DND-41 (cell line): ENCODE measurements at regions not wholly inside any gene's neighbourhood (a gene's known extent, or its start where the extent isn't known, plus 50 kb on each side); places are given as distances from the start of the nearest gene placed in this dataset.

Experiments
- ATAC-seq: fragments of 200-7000 bp; cut with Tn5 transposase; 3 replicates; pipeline ENCODE4 v1.9.1; 2021; ENCODE audit warnings: low read depth; ENCODE audit not compliant: insufficient read depth
- DNase-seq: peaks from one replicate; pipeline ENCODE4 v3.0.0-alpha.2; 2020
- H2AFZ ChIP-seq: 2 replicates; pipeline ENCODE4 v1.6.0; 2012; ENCODE audit warnings: low read depth, low read length
- H3K27ac ChIP-seq: 2 replicates; pipeline ENCODE4 v1.5.1; 2012; ENCODE audit warnings: low read length, inconsistent platforms
- H3K27me3 ChIP-seq: fragments of 200-600 bp; sonication (generic); 2 replicates; pipeline ENCODE4 v1.6.0; 2012; ENCODE audit warnings: low read length, mild to moderate bottlenecking, inconsistent platforms; ENCODE audit not compliant: insufficient read depth, poor library complexity
- H3K36me3 ChIP-seq: 2 replicates; pipeline ENCODE4 v1.5.1; 2012; ENCODE audit warnings: low read length, inconsistent platforms; ENCODE audit not compliant: insufficient read depth
- H3K4me1 ChIP-seq: 2 replicates; pipeline ENCODE4 v1.5.1; 2012; ENCODE audit warnings: mild to moderate bottlenecking, low read length; ENCODE audit not compliant: insufficient read depth
- H3K4me2 ChIP-seq: 2 replicates; pipeline ENCODE4 v1.6.0; 2012; ENCODE audit warnings: mild to moderate bottlenecking, moderate library complexity, low read length, inconsistent platforms; ENCODE audit not compliant: insufficient read depth
- H3K4me3 ChIP-seq, 2 experiments: fragments of 200-600 bp in 1 of 2; shearing (Covaris generic) in 1 of 2; 2 replicates each; pipeline ENCODE4 v1.5.1; 2012 to 2016; ENCODE audit warnings: inconsistent platforms in 2 of 2, low read length in 2 of 2, mild to moderate bottlenecking in 2 of 2, low read depth in 1 of 2, moderate library complexity in 1 of 2
- H3K79me2 ChIP-seq: 2 replicates; pipeline ENCODE4 v1.6.0; 2012; ENCODE audit warnings: low read length, inconsistent platforms; ENCODE audit not compliant: insufficient read depth
- H3K9ac ChIP-seq: 2 replicates; pipeline ENCODE4 v1.6.0; 2012; ENCODE audit warnings: low read depth, mild to moderate bottlenecking, inconsistent platforms, low read length, moderate library complexity
- H3K9me3 ChIP-seq: 2 replicates; pipeline ENCODE4 v1.5.1; 2012; ENCODE audit warnings: low read length, moderate library complexity, mild to moderate bottlenecking, inconsistent platforms; ENCODE audit not compliant: insufficient read depth, severe bottlenecking
- H4K20me1 ChIP-seq: 2 replicates; pipeline ENCODE4 v1.6.0; 2012; ENCODE audit warnings: low read length; ENCODE audit not compliant: insufficient read depth
- EZH2 ChIP-seq: IDR thresholded peaks from 3 replicates; pipeline ENCODE4 v1.6.1; 2012; ENCODE audit warnings: borderline replicate concordance, low read depth, mild to moderate bottlenecking, moderate library complexity, low read length, inconsistent platforms; ENCODE audit not compliant: severe bottlenecking
- TF ChIP-seq, protein P1 (sequence below): IDR thresholded peaks from 2 replicates; pipeline ENCODE4 v1.5.1; 2012; ENCODE audit warnings: borderline replicate concordance, low read length, moderate library complexity, mild to moderate bottlenecking; ENCODE audit not compliant: poor library complexity, severe bottlenecking; ENCODE audit errors: extremely low read depth

DNA sequence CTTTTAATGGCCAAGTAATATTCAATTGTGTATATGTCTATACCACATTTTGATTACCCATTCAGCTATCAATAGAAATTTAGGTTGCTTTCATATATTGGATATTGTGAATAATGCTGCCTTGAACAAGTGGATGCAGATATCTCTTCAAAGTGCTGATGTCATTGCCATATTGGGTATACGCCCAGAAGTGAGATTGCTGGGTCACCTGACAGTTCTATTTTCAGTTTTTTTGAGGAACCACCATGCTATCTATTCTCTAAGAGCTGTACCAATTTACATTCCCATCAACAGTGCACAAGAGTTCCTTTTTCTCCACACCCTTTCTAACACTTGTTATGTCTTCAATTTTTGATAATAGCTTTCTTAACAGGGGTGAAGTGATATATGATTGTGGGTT, 306.9 kb downstream of the ZNF516 start:
- Histone ChIP-seq H2AFZ (no peak overlapping the region), H3K27ac (no peak overlapping the region), H3K36me3 (no peaks in the 10 kb centered on the region), H3K4me2 (no peak overlapping the region), H3K27me3 (no peaks in the 10 kb centered on the region), H3K9me3 (no peaks in the 10 kb centered on the region), H4K20me1 (no peaks in the 10 kb centered on the region), H3K4me3 (no peak overlapping the region), H3K4me1 (no peaks in the 10 kb centered on the region), H3K79me2 (no peaks in the 10 kb centered on the region), H3K9ac (no peak overlapping the region)
- no peak for TF ChIP-seq EZH2
- TF ChIP-seq, protein P1, sequence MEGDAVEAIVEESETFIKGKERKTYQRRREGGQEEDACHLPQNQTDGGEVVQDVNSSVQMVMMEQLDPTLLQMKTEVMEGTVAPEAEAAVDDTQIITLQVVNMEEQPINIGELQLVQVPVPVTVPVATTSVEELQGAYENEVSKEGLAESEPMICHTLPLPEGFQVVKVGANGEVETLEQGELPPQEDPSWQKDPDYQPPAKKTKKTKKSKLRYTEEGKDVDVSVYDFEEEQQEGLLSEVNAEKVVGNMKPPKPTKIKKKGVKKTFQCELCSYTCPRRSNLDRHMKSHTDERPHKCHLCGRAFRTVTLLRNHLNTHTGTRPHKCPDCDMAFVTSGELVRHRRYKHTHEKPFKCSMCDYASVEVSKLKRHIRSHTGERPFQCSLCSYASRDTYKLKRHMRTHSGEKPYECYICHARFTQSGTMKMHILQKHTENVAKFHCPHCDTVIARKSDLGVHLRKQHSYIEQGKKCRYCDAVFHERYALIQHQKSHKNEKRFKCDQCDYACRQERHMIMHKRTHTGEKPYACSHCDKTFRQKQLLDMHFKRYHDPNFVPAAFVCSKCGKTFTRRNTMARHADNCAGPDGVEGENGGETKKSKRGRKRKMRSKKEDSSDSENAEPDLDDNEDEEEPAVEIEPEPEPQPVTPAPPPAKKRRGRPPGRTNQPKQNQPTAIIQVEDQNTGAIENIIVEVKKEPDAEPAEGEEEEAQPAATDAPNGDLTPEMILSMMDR = no peak
- DNase-seq (no peak), ATAC-seq (no peak)

DNA sequence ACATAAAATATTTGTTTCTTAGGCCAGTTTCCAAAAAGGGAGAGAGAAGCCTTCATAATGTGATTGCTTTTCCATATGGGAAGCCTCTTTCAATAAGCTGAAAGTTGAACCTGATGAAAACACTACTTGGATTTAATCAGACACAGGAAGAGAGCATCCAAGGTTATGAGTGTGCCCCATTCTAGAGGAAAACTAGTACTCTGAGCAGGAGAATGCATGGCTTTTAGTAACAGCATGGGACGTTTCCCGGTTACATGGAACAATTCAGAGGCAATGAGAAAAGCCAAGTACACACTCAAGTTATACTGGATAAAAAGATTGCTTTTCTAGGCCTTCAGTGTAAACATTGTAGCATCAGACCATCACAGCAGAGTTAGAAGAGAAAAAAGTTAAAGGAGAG, 315.8 kb downstream of the ZNF516 start:
- no peaks in the 10 kb centered on the region for H3K36me3 ChIP-seq
- H3K4me2 ChIP-seq = no peak overlapping the region
- TF ChIP-seq EZH2 = no peak
- TF ChIP-seq, protein P1 = no peak
- no peaks in the 10 kb centered on the region for H3K4me1 ChIP-seq
- H2AFZ ChIP-seq = no peak overlapping the region
- DNase-seq = no peak
- no peaks in the 10 kb centered on the region for H3K79me2 ChIP-seq
- ATAC-seq = no peak
- H3K27ac ChIP-seq = no peak overlapping the region
- H4K20me1 ChIP-seq = no peaks in the 10 kb centered on the region
- no peaks in the 10 kb centered on the region for H3K27me3 ChIP-seq
- no peaks in the 10 kb centered on the region for H3K9me3 ChIP-seq
- H3K4me3 ChIP-seq = no peak overlapping the region
- no peak overlapping the region for H3K9ac ChIP-seq

DNA sequence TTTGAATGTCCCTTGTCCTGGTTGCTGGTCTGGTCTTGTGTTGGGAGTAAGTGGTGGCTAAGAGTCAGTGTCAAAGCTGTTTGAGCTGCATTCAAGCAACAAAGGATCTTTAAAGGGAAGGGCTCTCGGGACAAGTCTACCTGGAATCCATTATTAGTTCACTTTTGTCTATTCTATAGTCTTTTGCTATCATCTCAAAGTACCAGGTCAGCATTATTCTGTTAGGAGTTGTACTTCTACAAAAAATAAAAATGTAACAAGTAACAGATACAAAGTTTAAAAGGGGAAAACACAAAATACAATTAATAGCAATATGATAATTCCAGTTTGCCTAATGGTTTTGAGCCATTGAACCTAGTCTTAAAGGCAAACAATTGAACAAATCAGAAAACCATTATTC, 317.9 kb downstream of the ZNF516 start:
- TF ChIP-seq, protein P1 = no peak
- TF ChIP-seq EZH2 = no peak
- ATAC-seq (no peak), DNase-seq (no peak)
- no peak overlapping the region for H3K9ac ChIP-seq
- H3K79me2 ChIP-seq = no peaks in the 10 kb centered on the region
- H3K36me3 ChIP-seq = no peaks in the 10 kb centered on the region
- no peak overlapping the region for H3K4me3 ChIP-seq
- no peak overlapping the region for H3K27ac ChIP-seq
- H3K4me2 ChIP-seq = no peak overlapping the region
- H3K27me3 ChIP-seq = peaks cover 3% of the 10 kb centered on the region
- no peak overlapping the region for H2AFZ ChIP-seq
- H3K4me1 ChIP-seq = no peaks in the 10 kb centered on the region
- no peaks in the 10 kb centered on the region for H3K9me3 ChIP-seq
- no peaks in the 10 kb centered on the region for H4K20me1 ChIP-seq

DNA sequence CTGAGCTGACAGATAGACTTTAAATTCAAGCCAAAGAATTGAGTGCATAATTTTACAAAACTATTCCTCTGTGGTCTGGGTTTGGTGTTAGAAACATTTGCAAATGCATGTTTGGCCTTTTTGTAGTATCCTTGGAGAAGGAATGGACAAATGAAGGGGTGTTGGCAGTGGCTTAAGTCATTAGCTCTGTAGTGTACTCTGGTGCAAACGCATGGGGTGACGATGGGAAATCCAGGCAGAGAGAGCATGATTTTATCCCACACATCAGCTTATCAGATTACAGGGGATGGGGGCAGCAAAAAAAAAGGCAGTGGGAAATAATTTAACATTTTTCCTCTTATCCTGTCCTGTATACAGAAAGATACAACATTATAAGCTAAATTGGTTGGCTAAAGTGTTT, 320.6 kb downstream of the ZNF516 start:
- no peak overlapping the region for H2AFZ ChIP-seq
- no peak overlapping the region for H3K9ac ChIP-seq
- no peak for TF ChIP-seq EZH2
- TF ChIP-seq, protein P1 = no peak
- H3K79me2 ChIP-seq = no peaks in the 10 kb centered on the region
- H3K4me1 ChIP-seq = no peaks in the 10 kb centered on the region
- no peaks in the 10 kb centered on the region for H3K9me3 ChIP-seq
- H3K27me3 ChIP-seq = peaks cover 6% of the 10 kb centered on the region
- H3K4me2 ChIP-seq = no peak overlapping the region
- H3K27ac ChIP-seq = no peak overlapping the region
- ATAC-seq = no peak
- no peaks in the 10 kb centered on the region for H4K20me1 ChIP-seq
- H3K4me3 ChIP-seq = no peak overlapping the region
- no peak for DNase-seq
- H3K36me3 ChIP-seq = no peaks in the 10 kb centered on the region
